ENCODE measurements at regions not wholly inside any gene's neighbourhood (a gene's known extent, or its start where the extent isn't known, plus 50 kb on each side); places are given as distances from the start of the nearest gene placed in this dataset.
"Not testable (repeated sequence)": the region's sequence is repeated elsewhere in the genome, so short reads cannot be mapped to it uniquely, and the experiment has no call there.

DNA sequence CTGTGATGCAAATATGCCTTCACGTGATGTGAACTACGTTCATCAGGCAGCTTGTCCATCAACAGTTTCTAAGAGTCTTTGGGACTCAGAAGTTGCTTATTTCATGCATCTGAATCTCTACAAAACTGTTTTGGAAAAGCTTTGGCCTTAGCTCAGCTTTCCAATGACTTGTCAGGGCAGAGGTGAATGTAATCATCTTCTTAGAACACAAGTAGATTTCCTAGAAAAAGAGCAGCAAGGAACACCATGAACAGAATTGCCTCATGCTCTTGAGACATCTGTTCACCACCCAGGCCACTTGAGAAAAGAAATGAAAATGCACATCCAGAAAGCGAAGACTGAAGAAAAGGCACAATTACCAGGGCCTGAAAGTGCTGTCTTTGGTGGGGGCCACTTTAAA, 105.8 kb upstream of the PDHA1 start:
- WGBS, 5 donors, result 65 to 88% (median 81%) methylated on average over 3 of the region's 3 CpGs
- Histone ChIP-seq H3K9me3 (peaks cover 0 to 9% (median 4%) of the 10 kb centered on the region in 4 donors), H3K4me3 (no peak overlapping the region), H3K36me3 (no peaks in the 10 kb centered on the region), H3K27me3 (peaks cover 0 to 5% (median 0%) of the 10 kb centered on the region in 3 donors), H3K27ac (no peak overlapping the region), H3K4me1 (no peaks in the 10 kb centered on the region)
- intact Hi-C loops (cut with DNase I; ENCODE audit: low total_unique reads), result no loop called here
- DNase-seq, result no peak
- TF ChIP-seq EP300 (IDR thresholded peaks at IDR 0.05) (no peak), POLR2A (IDR thresholded peaks at IDR 0.05) (no peak), POLR2AphosphoS5 (IDR thresholded peaks at IDR 0.05) (no peak)
- TF ChIP-seq, protein P1, sequence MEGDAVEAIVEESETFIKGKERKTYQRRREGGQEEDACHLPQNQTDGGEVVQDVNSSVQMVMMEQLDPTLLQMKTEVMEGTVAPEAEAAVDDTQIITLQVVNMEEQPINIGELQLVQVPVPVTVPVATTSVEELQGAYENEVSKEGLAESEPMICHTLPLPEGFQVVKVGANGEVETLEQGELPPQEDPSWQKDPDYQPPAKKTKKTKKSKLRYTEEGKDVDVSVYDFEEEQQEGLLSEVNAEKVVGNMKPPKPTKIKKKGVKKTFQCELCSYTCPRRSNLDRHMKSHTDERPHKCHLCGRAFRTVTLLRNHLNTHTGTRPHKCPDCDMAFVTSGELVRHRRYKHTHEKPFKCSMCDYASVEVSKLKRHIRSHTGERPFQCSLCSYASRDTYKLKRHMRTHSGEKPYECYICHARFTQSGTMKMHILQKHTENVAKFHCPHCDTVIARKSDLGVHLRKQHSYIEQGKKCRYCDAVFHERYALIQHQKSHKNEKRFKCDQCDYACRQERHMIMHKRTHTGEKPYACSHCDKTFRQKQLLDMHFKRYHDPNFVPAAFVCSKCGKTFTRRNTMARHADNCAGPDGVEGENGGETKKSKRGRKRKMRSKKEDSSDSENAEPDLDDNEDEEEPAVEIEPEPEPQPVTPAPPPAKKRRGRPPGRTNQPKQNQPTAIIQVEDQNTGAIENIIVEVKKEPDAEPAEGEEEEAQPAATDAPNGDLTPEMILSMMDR (IDR thresholded peaks at IDR 0.05), result no peak

DNA sequence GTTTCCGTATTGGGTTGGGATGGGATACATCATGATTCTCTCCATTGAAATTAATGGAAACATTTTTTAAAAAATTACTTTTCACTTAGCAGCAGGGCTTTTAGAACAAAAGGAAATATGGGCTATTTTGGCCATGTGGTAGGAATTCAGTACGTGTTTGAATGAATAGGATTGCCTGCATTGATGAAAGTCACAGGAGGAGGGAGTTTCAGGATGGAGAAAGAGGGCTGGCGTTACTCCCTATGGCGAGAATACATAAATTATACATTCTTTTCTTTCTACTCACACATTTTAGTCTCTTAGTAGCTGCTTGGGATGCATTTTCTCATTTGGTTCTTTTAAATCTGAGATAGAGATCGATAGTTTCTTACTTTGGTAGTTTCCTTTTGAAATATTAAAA, 100.3 kb upstream of the PDHA1 start:
- no peak overlapping the region for H3K27ac ChIP-seq
- WGBS, 5 donors, result 78 to 91% (median 86%) methylated on average over 5 of the region's 5 CpGs
- H3K4me3 ChIP-seq, result no peak overlapping the region
- H3K4me1 ChIP-seq, result no peaks in the 10 kb centered on the region
- intact Hi-C loops (cut with DNase I; ENCODE audit: low total_unique reads), result no loop called here
- peaks cover 0 to 23% (median 8%) of the 10 kb centered on the region in 4 donors for H3K9me3 ChIP-seq
- no peaks in the 10 kb centered on the region for H3K36me3 ChIP-seq
- no peaks in the 10 kb centered on the region for H3K27me3 ChIP-seq
- TF ChIP-seq, protein P1 (IDR thresholded peaks at IDR 0.05), result no peak
- TF ChIP-seq POLR2A (IDR thresholded peaks at IDR 0.05) (no peak), EP300 (IDR thresholded peaks at IDR 0.05) (no peak), POLR2AphosphoS5 (IDR thresholded peaks at IDR 0.05) (no peak)
- DNase-seq, result no peak

- WGBS, 5 donors, result 61 to 81% (median 72%) methylated on average over 4 to 6 of the region's 6 CpGs
- H3K36me3 ChIP-seq; H3K27ac ChIP-seq; H3K4me1 ChIP-seq; intact Hi-C loops (cut with DNase I; ENCODE audit: low total_unique reads); H3K27me3 ChIP-seq; H3K4me3 ChIP-seq; DNase-seq: not testable (repeated sequence)
- H3K9me3 ChIP-seq, result peaks cover 0 to 27% (median 10%) of the 10 kb centered on the region in 4 donors
These were observed 98.8 kb upstream of the PDHA1 start for GRCh38 chrX:19244921-19245320.

DNA sequence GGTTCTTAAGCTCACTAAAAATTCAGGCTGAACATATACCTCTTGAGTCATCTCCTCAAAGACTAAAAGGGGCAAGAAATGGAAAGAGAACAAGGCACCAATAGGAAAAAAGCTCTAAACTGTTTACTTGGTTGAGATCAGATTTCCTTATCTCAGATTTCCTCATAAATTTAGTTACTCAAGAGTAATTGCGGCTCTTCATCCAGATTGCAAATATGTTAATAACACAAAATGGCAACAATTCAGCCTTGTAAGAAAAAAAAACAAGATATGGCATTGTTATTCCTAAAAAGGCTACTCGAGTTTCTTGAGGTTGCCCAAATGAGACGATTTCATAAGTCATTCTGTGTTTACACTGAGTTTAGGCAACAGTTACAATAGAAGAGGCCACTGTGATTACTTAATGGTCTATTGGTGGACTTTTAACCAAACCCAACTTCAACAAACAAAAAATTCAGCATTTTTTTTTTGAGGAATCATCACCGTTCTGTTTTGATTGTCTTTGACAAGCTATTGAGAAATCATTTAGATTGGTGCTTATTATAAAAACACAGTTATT, 97.9 kb upstream of the PDHA1 start:
- no peaks in the 10 kb centered on the region for H3K36me3 ChIP-seq
- 54 to 64% (median 59%) methylated on average over 4 of the region's 4 CpGs for WGBS, 5 donors
- DNase-seq, result no peak
- TF ChIP-seq, protein P1 (IDR thresholded peaks at IDR 0.05), result no peak
- TF ChIP-seq POLR2A (IDR thresholded peaks at IDR 0.05) (no peak), EP300 (IDR thresholded peaks at IDR 0.05) (no peak)
- peaks cover 0 to 19% (median 8%) of the 10 kb centered on the region in 4 donors for H3K9me3 ChIP-seq
- intact Hi-C loops (cut with DNase I; ENCODE audit: low total_unique reads), result no loop called here
- no peak overlapping the region for H3K4me3 ChIP-seq
- H3K27ac ChIP-seq, result no peak overlapping the region
- no peaks in the 10 kb centered on the region for H3K27me3 ChIP-seq
- H3K4me1 ChIP-seq, result no peaks in the 10 kb centered on the region

GRCh38 chrX:19256986-19257385, 86.7 kb upstream of the PDHA1 start:
- Histone ChIP-seq H3K9me3 (peaks cover 0 to 8% (median 3%) of the 10 kb centered on the region in 4 donors), H3K27ac (no peak overlapping the region), H3K4me1 (no peaks in the 10 kb centered on the region), H3K36me3 (no peaks in the 10 kb centered on the region), H3K4me3 (no peak overlapping the region), H3K27me3 (no peaks in the 10 kb centered on the region)
- TF ChIP-seq EP300 (IDR thresholded peaks at IDR 0.05) (no peak), POLR2A (IDR thresholded peaks at IDR 0.05) (no peak), POLR2AphosphoS5 (IDR thresholded peaks at IDR 0.05) (no peak)
- TF ChIP-seq, protein P1 (IDR thresholded peaks at IDR 0.05), result no peak
- intact Hi-C loops (cut with DNase I; ENCODE audit: low total_unique reads), result no loop called here
- DNase-seq, result no peak
- WGBS, 5 donors, result 79 to 92% (median 85%) methylated on average over 8 of the region's 8 CpGs

DNA sequence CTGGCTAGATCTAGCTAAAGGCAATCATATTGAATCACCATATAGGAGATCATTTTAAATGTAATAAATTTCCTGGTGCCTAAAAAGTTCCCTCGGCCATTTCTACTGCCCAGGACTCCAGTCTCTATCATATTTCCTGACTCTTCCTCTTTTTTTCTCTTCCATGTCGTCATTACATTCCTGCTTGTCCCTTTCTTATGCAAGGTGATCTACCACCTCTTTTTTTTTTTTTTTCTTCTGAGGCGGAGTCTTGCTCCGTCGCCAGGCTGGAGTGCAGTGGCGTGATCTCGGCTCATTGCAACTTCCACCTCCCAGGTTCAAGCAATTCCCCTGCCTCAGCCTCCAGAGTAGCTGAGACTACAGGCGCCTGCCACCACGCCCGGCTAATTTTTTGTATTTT, 82.7 kb upstream of the PDHA1 start:
- DNase-seq; H3K4me1 ChIP-seq; H3K4me3 ChIP-seq; intact Hi-C loops (cut with DNase I; ENCODE audit: low total_unique reads); H3K27me3 ChIP-seq; H3K27ac ChIP-seq; H3K36me3 ChIP-seq; H3K9me3 ChIP-seq: not testable (repeated sequence)
- WGBS, 5 donors, result 65 to 84% (median 74%) methylated on average over 10 of the region's 10 CpGs
